Activated naive CD8-positive, alpha-beta T cell treated with anti-CD3 and anti-CD28 coated beads, Interleukin-2, amount 10 ng/mL, durations not matched to agents 7 days and 5 days (primary cell): ENCODE measurements at regions not wholly inside any gene's neighbourhood (a gene's known extent, or its start where the extent isn't known, plus 50 kb on each side); places are given as distances from the start of the nearest gene placed in this dataset.

Experiments
- ATAC-seq: fragments of 150-1000 bp; cut with Tn5 transposase; one replicate; pipeline ENCODE4 v1.10.0; 2021; ENCODE audit warnings: low read depth, moderate library complexity
- POLR2A ChIA-PET: fragments of 350-600 bp; sonication (Branson Sonifier 250); formaldehyde crosslinking; loops from one replicate; lab custom pipeline; 2021; ENCODE audit warnings: antibody characterized with exemption; lab: Charles Lee
- DNase-seq: peaks from one replicate; pipeline ENCODE4 v3.0.0; 2021
- H3K27ac Mint-ChIP-seq: one replicate; pipeline ENCODE4 v1.8.0; 2022; ENCODE audit warnings: mild to moderate bottlenecking, mixed read lengths
- H3K27me3 Mint-ChIP-seq: one replicate; pipeline ENCODE4 v1.8.0; 2022; ENCODE audit warnings: mild to moderate bottlenecking, moderate library complexity, mixed read lengths
- H3K36me3 Mint-ChIP-seq: one replicate; pipeline ENCODE4 v1.8.0; 2021; ENCODE audit warnings: mild to moderate bottlenecking, mixed read lengths
- H3K4me1 Mint-ChIP-seq: one replicate; pipeline ENCODE4 v1.8.0; 2021; ENCODE audit warnings: mixed read lengths
- H3K4me3 Mint-ChIP-seq: one replicate; pipeline ENCODE4 v1.8.0; 2022; ENCODE audit warnings: mild to moderate bottlenecking, moderate library complexity, mixed read lengths
- H3K9me3 Mint-ChIP-seq: one replicate; pipeline ENCODE4 v1.8.0; 2021; ENCODE audit warnings: mixed read lengths

DNA sequence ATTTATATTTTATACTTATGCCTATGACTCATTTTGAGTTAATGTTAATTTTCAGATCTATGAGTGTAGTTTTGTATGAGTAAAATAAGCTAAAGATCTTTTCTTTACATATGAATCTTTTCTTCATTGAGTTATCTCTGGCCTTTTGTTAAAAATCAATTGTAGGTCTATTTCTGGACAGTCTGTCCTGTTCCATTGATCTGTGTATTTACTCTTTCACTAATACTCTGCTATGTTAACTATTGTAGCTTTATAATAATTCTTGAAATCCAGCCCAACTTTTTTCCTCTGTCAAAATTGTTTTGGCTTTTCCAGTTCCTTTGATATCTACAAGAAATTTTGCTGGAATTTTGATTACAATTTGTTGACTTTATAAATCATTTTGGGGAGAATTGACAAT, 177.0 kb downstream of the RBM46 start:
- no peak for ATAC-seq
- Mint-ChIP-seq H3K4me3 (no peak overlapping the region), H3K27ac (no peak overlapping the region), H3K4me1 (no peaks in the 10 kb centered on the region), H3K27me3 (no peaks in the 10 kb centered on the region), H3K36me3 (no peaks in the 10 kb centered on the region), H3K9me3 (no peaks in the 10 kb centered on the region)
- POLR2A ChIA-PET = no interaction called here
- no peak for DNase-seq

- ATAC-seq = no peak
- Mint-ChIP-seq H3K27ac (no peak overlapping the region), H3K4me3 (no peak overlapping the region), H3K4me1 (no peaks in the 10 kb centered on the region), H3K9me3 (peaks cover under 1% of the 10 kb centered on the region), H3K36me3 (no peaks in the 10 kb centered on the region), H3K27me3 (no peaks in the 10 kb centered on the region)
- POLR2A ChIA-PET = no interaction called here
- DNase-seq = no peak
These were observed 177.7 kb downstream of the RBM46 start for GRCh38 chr4:154958621-154959358.

- Mint-ChIP-seq H3K27ac (no peak overlapping the region), H3K9me3 (peaks cover 2% of the 10 kb centered on the region), H3K4me3 (no peak overlapping the region), H3K36me3 (no peaks in the 10 kb centered on the region), H3K4me1 (no peaks in the 10 kb centered on the region), H3K27me3 (no peaks in the 10 kb centered on the region)
- ATAC-seq (no peak), DNase-seq (no peak)
- POLR2A ChIA-PET = no interaction called here
These were observed 178.7 kb downstream of the RBM46 start for GRCh38 chr4:154959756-154960155.

- no peak overlapping the region for H3K27ac Mint-ChIP-seq
- no peaks in the 10 kb centered on the region for H3K27me3 Mint-ChIP-seq
- peaks cover 2% of the 10 kb centered on the region for H3K9me3 Mint-ChIP-seq
- ATAC-seq (no peak), DNase-seq (no peak)
- POLR2A ChIA-PET = no interaction called here
- H3K4me1 Mint-ChIP-seq = no peaks in the 10 kb centered on the region
- no peak overlapping the region for H3K4me3 Mint-ChIP-seq
- no peaks in the 10 kb centered on the region for H3K36me3 Mint-ChIP-seq
These were observed 179.4 kb downstream of the RBM46 start for GRCh38 chr4:154960476-154960875.

GRCh38 chr4:154961263-154961662, 180.2 kb downstream of the RBM46 start:
- DNase-seq (no peak), ATAC-seq (no peak)
- Mint-ChIP-seq H3K36me3 (no peaks in the 10 kb centered on the region), H3K27ac (no peak overlapping the region), H3K9me3 (peaks cover 2% of the 10 kb centered on the region), H3K4me3 (no peak overlapping the region), H3K4me1 (no peaks in the 10 kb centered on the region), H3K27me3 (no peaks in the 10 kb centered on the region)
- POLR2A ChIA-PET = no interaction called here

DNA sequence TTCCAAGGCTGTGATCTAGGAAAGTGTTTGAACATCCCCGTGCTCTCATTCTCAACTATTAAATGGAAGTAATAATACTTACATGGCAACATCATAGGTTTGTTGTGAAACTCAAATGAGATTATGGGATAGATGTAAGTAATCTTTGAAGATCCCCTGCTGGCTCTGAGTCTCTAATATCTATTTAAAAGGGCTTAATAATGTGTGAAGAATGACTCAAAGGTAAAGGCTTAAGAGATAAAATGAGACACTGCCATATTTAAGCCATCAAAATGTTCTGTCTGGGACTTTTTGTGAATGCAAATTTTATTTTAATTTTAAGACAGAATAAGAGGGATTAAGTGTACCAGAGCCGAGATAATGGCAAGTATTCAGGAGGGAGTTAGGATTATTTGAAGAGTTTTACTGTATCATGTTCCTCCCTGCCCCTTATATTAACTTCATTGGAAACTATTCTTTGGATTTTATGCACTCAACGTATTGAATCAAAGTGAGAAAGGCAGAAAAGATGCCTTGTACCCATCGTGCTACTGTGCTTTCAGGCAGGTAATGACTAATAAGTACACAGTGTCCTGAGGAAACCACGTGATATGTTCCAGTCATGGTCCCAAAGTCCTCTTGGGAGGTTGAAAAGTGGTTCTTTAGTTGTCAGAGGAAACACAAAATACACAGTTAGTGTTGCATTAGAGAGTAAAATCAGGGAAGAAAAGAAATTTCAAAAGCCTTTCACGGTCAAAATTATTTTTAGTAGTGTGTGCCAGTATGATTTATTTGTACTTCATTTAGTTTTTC, 192.4 kb downstream of the RBM46 start:
- H3K27me3 Mint-ChIP-seq = no peaks in the 10 kb centered on the region
- H3K4me3 Mint-ChIP-seq = no peak overlapping the region
- H3K4me1 Mint-ChIP-seq = no peaks in the 10 kb centered on the region

GRCh38 chr4:154977228-154977627, 196.2 kb downstream of the RBM46 start:
- ATAC-seq (no peak), DNase-seq (no peak)
- no peaks in the 10 kb centered on the region for H3K27me3 Mint-ChIP-seq
- H3K4me1 Mint-ChIP-seq = no peaks in the 10 kb centered on the region
- no peaks in the 10 kb centered on the region for H3K36me3 Mint-ChIP-seq
- H3K9me3 Mint-ChIP-seq = no peaks in the 10 kb centered on the region
- no peak overlapping the region for H3K27ac Mint-ChIP-seq
- POLR2A ChIA-PET = no interaction called here
- no peak overlapping the region for H3K4me3 Mint-ChIP-seq

More for the DNA sequence above, 192.4 kb downstream of the RBM46 start:
- no peak for DNase-seq
- Mint-ChIP-seq H3K9me3 (no peaks in the 10 kb centered on the region), H3K27ac (no peak overlapping the region), H3K36me3 (no peaks in the 10 kb centered on the region)
- POLR2A ChIA-PET = no interaction called here
- ATAC-seq = no peak

GRCh38 chr4:154982187-154983047, 201.3 kb downstream of the RBM46 start:
- peak; percentile 31 for DNase-seq
- Mint-ChIP-seq H3K27ac (no peak overlapping the region), H3K27me3 (peaks cover 6% of the 10 kb centered on the region), H3K4me3 (no peak overlapping the region), H3K36me3 (no peaks in the 10 kb centered on the region), H3K4me1 (no peaks in the 10 kb centered on the region), H3K9me3 (no peaks in the 10 kb centered on the region)
- POLR2A ChIA-PET = interaction anchor here (0.6 kb wide), 1 partner anchor 27 kb away, joined by 3 read pairs; no protein-coding TSS in a partner anchor
- ATAC-seq = no peak

- DNase-seq (no peak), ATAC-seq (no peak)
- Mint-ChIP-seq H3K27ac (no peak overlapping the region), H3K4me1 (no peaks in the 10 kb centered on the region), H3K9me3 (no peaks in the 10 kb centered on the region), H3K4me3 (no peak overlapping the region), H3K36me3 (no peaks in the 10 kb centered on the region), H3K27me3 (peaks cover 6% of the 10 kb centered on the region)
- POLR2A ChIA-PET = no interaction called here
These were observed 202.6 kb downstream of the RBM46 start for GRCh38 chr4:154983714-154984113.

DNA sequence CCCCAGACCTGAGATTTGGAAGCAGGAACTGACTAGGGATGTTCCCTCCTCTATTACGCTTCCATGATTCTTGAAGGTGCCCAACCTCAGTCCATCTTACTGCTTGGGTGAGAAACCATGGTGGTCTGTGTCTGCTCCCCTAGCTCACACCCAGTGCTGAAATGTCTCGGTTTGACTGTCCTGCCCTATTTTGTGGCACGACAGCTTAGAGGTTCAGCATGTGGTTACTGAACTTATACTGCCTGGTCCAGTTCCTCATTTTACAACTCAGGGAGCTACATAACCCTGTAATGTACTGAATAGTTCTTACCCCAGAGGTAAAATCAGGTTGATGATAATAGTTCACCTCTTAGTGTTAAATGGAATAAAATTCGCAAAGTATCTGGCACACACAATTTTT, 203.1 kb downstream of the RBM46 start:
- Mint-ChIP-seq H3K9me3 (no peaks in the 10 kb centered on the region), H3K4me1 (no peaks in the 10 kb centered on the region), H3K36me3 (no peaks in the 10 kb centered on the region), H3K4me3 (no peak overlapping the region), H3K27ac (no peak overlapping the region), H3K27me3 (peaks cover 6% of the 10 kb centered on the region)
- POLR2A ChIA-PET = no interaction called here
- DNase-seq = no peak
- ATAC-seq = no peak

- ATAC-seq (no peak), DNase-seq (no peak)
- Mint-ChIP-seq H3K4me3 (no peak overlapping the region), H3K9me3 (no peaks in the 10 kb centered on the region), H3K27ac (no peak overlapping the region), H3K4me1 (no peaks in the 10 kb centered on the region), H3K36me3 (no peaks in the 10 kb centered on the region), H3K27me3 (peaks cover 6% of the 10 kb centered on the region)
- POLR2A ChIA-PET = no interaction called here
These were observed 203.5 kb downstream of the RBM46 start for GRCh38 chr4:154984616-154985015.

DNA sequence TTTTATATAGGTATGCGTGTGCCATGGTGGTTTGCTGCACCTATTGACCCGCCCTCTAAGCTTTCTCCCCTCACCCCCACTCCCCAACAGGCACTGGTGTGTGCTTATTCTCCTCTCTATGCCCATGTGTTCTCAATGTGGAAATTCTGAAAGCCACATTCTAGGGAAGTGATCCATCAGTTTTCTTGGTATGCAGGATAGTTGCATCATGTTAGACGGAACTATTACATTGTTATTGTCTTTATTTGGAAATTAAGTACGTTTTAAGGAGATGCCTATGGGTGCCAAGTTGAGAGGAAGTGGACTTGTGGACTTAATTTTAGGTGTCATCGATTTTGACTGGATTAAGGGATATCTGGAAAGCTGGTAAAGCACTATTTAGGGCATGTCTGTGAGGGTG, 204.6 kb downstream of the RBM46 start:
- no peak for ATAC-seq
- Mint-ChIP-seq H3K27ac (no peak overlapping the region), H3K4me1 (no peaks in the 10 kb centered on the region), H3K4me3 (no peak overlapping the region), H3K36me3 (no peaks in the 10 kb centered on the region), H3K27me3 (peaks cover 6% of the 10 kb centered on the region), H3K9me3 (no peaks in the 10 kb centered on the region)
- POLR2A ChIA-PET = no interaction called here
- no peak for DNase-seq

DNA sequence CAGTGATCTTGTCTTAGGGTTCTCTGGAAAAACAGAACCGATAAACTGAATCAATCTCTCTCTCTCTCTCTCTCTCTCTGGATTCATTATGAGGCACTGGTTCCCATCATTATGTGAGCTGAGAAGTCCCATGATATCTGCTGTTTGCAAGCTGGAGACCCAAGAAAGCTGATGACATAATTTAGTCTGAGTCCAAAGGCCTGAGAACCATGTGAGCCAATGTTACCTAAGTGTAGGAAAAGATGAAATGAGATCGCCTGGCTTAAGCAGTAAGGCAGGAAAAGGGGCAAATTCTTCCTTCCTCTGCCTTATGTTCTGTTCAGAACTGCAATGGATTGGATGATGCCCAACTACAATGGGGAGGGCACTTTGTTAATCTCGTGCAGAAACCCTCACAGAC, 207.4 kb downstream of the RBM46 start:
- ATAC-seq (no peak), DNase-seq (no peak)

More for the DNA sequence above, 207.4 kb downstream of the RBM46 start:
- H3K27me3 Mint-ChIP-seq = peaks cover 3% of the 10 kb centered on the region
- no peaks in the 10 kb centered on the region for H3K9me3 Mint-ChIP-seq
- H3K4me3 Mint-ChIP-seq = no peak overlapping the region
- POLR2A ChIA-PET = no interaction called here
- H3K4me1 Mint-ChIP-seq = no peaks in the 10 kb centered on the region
- H3K27ac Mint-ChIP-seq = no peak overlapping the region
- no peaks in the 10 kb centered on the region for H3K36me3 Mint-ChIP-seq
